ENCODE measurements at regions not wholly inside any gene's neighbourhood (a gene's known extent, or its start where the extent isn't known, plus 50 kb on each side); places are given as distances from the start of the nearest gene placed in this dataset.
A peak's percentile ranks its signal among the peaks of the same experiment; 100 is the strongest.

DNA sequence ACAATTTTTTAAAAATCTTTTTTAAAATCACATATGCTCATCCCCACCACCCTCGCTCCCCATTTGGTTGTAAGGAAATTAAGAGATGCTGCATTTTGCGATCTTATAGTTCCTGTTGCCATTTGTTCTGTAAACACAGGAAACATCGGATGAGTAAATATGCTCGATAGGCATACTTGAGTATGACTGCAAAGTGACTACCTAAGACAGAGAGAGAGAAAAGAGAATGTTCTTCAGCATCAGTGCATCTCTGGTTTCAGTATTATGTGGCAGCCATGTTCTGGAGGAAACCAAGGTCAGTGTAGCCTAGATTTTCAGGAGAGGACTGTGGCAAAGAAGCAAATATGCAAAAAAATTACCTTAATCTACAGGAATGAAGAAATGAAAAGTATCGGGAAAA, 265.5 kb upstream of the FMN2 start:
- TF ChIP-seq, protein P1, sequence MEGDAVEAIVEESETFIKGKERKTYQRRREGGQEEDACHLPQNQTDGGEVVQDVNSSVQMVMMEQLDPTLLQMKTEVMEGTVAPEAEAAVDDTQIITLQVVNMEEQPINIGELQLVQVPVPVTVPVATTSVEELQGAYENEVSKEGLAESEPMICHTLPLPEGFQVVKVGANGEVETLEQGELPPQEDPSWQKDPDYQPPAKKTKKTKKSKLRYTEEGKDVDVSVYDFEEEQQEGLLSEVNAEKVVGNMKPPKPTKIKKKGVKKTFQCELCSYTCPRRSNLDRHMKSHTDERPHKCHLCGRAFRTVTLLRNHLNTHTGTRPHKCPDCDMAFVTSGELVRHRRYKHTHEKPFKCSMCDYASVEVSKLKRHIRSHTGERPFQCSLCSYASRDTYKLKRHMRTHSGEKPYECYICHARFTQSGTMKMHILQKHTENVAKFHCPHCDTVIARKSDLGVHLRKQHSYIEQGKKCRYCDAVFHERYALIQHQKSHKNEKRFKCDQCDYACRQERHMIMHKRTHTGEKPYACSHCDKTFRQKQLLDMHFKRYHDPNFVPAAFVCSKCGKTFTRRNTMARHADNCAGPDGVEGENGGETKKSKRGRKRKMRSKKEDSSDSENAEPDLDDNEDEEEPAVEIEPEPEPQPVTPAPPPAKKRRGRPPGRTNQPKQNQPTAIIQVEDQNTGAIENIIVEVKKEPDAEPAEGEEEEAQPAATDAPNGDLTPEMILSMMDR (conservative IDR thresholded peaks at IDR 0.05) = no peak
- no peak overlapping the region for H3K27ac ChIP-seq

DNA sequence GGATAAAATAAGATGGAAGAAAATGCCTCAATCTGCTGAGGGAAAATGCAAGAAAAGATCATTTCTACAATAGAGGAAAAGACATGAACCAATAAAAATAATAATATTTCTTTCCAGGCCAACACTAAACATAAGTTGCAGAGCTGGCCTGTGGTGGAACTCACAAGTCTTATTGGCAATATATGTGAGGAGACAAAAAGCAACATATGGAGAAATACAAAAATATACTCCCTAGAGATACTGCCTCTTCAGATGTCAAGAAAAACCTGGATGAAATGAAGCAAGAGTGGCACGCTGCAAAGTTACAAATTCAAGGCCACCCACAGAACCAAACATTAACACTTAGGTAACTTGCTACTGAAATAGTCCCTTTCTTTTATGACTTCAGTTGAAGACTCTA, 264.9 kb upstream of the FMN2 start:
- TF ChIP-seq, protein P1 (conservative IDR thresholded peaks at IDR 0.05) = no peak
- H3K27ac ChIP-seq = no peak overlapping the region

DNA sequence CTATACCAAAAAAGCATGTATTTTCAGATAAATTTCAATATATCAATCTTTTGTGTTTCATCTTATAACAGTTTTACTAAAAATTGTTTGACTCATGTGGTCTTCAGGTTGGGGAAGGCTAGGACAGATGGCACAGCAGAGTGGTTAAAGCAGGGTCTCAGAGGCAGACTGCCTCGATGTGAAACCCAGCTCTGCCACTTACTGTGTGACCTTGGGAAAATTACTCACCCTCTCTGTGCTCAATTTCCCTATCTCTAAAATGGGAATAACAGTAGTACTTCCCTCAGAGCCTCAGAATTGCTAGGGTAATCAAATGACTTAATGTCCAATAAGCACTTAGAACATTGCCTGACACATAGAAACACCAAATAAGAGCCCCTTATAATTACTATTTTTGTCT, 262.1 kb upstream of the FMN2 start:
- no peak overlapping the region for H3K27ac ChIP-seq
- TF ChIP-seq, protein P1 (conservative IDR thresholded peaks at IDR 0.05) = no peak

DNA sequence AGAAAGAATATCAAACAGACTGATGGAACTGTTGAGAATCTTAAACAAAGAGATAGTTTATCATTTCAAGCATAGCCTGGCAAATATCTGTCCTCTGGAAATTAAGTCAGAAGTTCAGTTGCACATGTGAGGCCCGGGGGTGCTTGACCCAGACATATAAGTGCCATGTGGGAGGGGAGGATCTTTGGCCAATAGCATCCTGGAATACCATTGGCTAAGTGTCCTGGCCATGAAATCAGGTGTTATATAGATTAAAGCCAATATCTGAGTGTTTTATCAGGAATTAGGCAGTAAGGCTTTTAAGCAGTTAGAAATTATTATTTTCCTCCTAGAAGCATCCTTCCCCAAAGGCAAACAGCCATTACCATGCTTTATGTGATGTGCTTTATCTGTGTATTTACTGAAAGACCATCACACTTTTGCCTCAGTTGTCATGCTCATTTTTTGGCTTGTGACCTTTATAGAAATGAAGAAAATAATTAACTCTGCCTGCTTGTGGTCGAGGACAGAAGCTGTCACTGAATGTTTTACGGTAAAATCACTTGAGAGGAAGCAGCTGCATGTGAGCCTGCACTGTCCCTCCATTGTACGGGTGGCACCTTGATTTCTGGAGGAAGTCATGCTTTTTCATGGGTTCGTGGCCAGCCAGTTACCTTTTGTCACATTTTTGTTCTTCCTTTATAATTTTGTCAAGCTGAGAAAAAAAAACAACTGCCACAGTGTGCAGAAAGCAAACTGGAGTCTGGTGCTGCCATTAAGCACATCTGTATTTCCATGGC, 259.9 kb upstream of the FMN2 start:
- no peak overlapping the region for H3K27ac ChIP-seq

DNA sequence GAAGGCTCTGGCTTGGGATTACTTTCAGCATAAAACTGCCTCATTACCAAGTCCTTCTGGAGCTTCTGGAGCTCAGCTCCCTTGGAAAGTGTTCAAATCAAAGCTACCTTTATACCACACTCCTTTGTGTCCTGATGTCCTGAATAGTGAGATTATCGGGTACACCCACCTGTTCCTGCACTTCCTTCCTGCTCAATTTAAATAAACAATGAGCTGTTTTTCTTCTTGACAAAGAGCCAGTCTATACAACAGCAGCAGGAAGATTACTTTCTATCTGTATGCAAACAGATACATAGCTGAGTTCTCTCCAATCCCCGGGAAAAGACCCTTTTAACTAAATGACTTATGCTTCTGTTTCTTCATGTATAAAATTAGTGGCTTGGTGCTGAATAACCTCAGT, 258.0 kb upstream of the FMN2 start:
- H3K27ac ChIP-seq = peak overlapping the region; percentile 77
- TF ChIP-seq, protein P1 (conservative IDR thresholded peaks at IDR 0.05) = no peak

More for the DNA sequence above, 259.9 kb upstream of the FMN2 start:
- TF ChIP-seq, protein P1 (conservative IDR thresholded peaks at IDR 0.05) = no peak

DNA sequence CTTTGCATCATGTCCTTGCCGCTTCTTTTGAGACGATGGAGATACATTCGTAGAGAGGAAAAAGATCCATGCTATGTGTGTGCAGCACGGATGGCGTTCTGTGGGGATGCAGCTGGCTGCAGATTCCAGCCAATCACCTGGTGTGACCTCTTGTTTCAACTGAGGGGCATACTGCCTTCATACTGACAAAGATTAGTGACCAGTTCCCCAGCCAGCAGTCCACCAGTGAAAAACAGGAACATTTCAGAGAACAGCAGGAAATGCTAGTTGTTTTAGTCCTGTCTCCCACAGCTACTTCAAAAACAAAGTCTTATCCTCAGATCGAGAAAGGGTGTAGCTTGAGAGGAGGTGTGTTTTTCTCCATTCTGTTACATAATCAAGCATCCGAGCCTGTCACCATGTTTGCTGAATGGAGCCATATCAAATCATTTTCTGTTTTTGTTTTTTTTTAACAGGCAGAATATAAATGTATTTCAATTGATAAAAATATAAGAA, 255.7 kb upstream of the FMN2 start:
- TF ChIP-seq, protein P1 (conservative IDR thresholded peaks at IDR 0.05) = no peak
- no peak overlapping the region for H3K27ac ChIP-seq

DNA sequence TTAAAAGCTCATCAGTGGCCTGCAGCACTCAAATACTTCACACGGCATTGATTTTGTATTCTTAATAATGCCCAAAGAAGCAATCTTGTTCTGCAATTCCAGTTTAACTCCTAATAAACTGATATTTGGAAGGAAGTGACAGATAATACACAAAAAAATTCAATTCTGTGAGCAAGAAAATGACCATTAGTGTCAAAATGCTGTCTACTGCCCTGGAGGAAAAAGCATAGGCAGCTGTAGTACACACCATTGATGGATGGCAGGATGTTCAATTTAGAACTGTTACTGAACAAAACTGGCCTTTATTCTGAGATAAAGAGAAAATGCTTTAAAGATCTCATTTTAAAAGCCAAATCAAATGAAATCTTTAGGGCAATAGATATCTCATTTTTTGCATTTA, 251.3 kb upstream of the FMN2 start:
- TF ChIP-seq, protein P1 (conservative IDR thresholded peaks at IDR 0.05) = no peak
- no peak overlapping the region for H3K27ac ChIP-seq
